ENCODE measurements at regions not wholly inside any gene's neighbourhood (a gene's known extent, or its start where the extent isn't known, plus 50 kb on each side); places are given as distances from the start of the nearest gene placed in this dataset.
"Not testable (repeated sequence)": the region's sequence is repeated elsewhere in the genome, so short reads cannot be mapped to it uniquely, and the experiment has no call there.

DNA sequence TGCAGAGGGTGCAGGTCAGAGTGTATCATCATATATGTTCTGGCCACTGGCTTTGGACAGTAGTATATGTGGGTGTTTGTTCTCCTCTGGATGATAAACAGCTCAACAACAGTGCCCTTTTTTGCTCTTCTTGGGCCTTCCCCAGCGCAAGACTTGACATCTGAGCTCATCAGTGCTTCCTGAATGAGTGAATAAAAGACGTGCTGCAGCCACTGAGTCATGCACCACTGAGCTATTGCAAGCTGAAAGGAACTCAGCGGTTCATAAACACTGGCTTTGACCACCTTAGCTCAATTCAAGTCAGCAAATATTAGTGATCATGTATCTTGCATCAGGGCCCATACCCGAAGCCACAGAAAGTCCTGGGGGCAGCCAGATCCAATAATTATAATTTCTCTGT is 105.3 kb upstream of the KCNG1 start:
- no peaks in the 10 kb centered on the region for H3K9me3 ChIP-seq (ENCODE audit: control insufficient read depth, low read length)
- H3K4me3 ChIP-seq (ENCODE audit: extremely low read depth, insufficient read depth, low read length, poor library complexity, severe bottlenecking), result no peak overlapping the region
- no peaks in the 10 kb centered on the region for H3K36me3 ChIP-seq (ENCODE audit: control insufficient read depth, insufficient read depth, low read length)
- H3K27ac ChIP-seq (ENCODE audit: low read depth, low read length, severe bottlenecking), result no peak overlapping the region
- H3K4me1 ChIP-seq (ENCODE audit: control insufficient read depth, insufficient read depth, low read length, poor library complexity, severe bottlenecking), result peaks cover 13% of the 10 kb centered on the region
- 67 to 70% methylated on average over 3 to 4 of the region's 4 CpGs for WGBS, 2 experiments (ENCODE audit: insufficient coverage in 2 of 2)

DNA sequence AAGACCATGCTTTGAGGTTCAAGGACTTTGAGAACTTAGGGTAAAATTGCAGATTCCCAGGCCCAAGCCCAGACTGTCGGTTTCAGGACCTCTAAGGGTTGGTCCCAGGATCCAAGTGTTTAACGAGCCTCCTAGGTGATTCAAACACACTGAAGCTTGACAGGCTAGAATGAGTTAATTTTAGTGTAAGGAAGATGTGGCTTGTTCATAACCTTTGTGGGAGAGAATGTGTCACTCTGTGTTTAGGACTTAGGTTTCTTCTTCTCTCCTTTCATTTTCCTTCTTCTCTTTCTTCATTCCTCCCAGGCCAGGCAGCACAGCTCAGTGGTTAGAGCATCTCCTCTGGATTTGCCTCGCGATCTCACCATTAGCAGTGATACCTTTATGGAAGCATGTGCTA is 104.8 kb upstream of the KCNG1 start:
- Histone ChIP-seq H3K4me1 (ENCODE audit: control insufficient read depth, insufficient read depth, low read length, poor library complexity, severe bottlenecking) (peaks cover 13% of the 10 kb centered on the region), H3K36me3 (ENCODE audit: control insufficient read depth, insufficient read depth, low read length) (no peaks in the 10 kb centered on the region), H3K4me3 (ENCODE audit: extremely low read depth, insufficient read depth, low read length, poor library complexity, severe bottlenecking) (no peak overlapping the region), H3K27ac (ENCODE audit: low read depth, low read length, severe bottlenecking) (no peak overlapping the region), H3K9me3 (ENCODE audit: control insufficient read depth, low read length) (no peaks in the 10 kb centered on the region)
- WGBS, 2 experiments (ENCODE audit: insufficient coverage in 2 of 2), result 96 to 100% methylated on average over 2 to 3 of the region's 4 CpGs

DNA sequence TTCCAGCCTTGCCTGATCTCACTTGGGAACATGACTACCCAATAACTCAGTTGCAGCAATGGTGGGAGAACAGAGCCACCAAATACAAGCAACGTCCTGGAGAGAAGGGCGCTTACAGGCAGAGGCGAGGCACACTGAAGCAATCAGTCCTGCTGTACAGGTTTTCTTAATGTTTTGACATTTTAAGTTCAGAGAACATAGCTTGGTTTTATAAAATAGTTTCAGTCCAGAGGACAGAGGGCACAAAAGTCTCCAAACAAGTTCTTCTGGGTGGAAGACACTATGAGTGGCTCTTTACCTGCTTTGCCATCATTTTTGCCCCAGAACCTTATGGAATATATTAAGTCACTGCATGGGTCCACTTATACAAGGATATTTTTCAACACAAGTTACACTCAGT is 103.4 kb upstream of the KCNG1 start:
- Histone ChIP-seq H3K9me3 (ENCODE audit: control insufficient read depth, low read length) (no peaks in the 10 kb centered on the region), H3K36me3 (ENCODE audit: control insufficient read depth, insufficient read depth, low read length) (no peaks in the 10 kb centered on the region), H3K27ac (ENCODE audit: low read depth, low read length, severe bottlenecking) (no peak overlapping the region), H3K4me1 (ENCODE audit: control insufficient read depth, insufficient read depth, low read length, poor library complexity, severe bottlenecking) (peaks cover 21% of the 10 kb centered on the region), H3K4me3 (ENCODE audit: extremely low read depth, insufficient read depth, low read length, poor library complexity, severe bottlenecking) (no peak overlapping the region)
- WGBS, 2 experiments (ENCODE audit: insufficient coverage in 2 of 2), result 92 to 95% methylated on average over 3 of the region's 3 CpGs

GRCh38 chr20:51125780-51126179 is 102.9 kb upstream of the KCNG1 start:
- Histone ChIP-seq H3K9me3 (ENCODE audit: control insufficient read depth, low read length) (no peaks in the 10 kb centered on the region), H3K4me3 (ENCODE audit: extremely low read depth, insufficient read depth, low read length, poor library complexity, severe bottlenecking) (no peak overlapping the region), H3K36me3 (ENCODE audit: control insufficient read depth, insufficient read depth, low read length) (no peaks in the 10 kb centered on the region), H3K4me1 (ENCODE audit: control insufficient read depth, insufficient read depth, low read length, poor library complexity, severe bottlenecking) (peaks cover 26% of the 10 kb centered on the region), H3K27ac (ENCODE audit: low read depth, low read length, severe bottlenecking) (no peak overlapping the region)
- 96 to 97% methylated on average over 4 of the region's 4 CpGs for WGBS, 2 experiments (ENCODE audit: insufficient coverage in 2 of 2)

DNA sequence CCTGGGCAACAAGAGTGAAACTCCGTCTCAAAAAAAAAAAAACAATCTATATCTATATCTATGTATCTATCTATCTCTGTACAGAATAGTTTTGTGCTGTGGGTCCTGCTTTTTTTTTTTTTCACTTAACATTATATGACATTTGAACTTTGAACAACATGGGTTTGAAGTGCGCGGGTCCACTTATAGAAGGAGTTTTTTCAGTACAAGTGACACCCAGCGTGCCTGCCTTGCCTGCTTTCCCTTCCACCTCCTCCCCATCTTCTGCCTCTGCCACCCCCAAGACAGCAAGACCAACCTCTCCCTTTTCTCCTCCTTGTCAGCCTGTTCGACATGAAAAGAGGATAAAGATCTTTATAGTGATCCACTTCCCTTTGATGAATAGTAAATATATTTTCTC is 102.2 kb upstream of the KCNG1 start:
- 100% methylated on average over 1 to 3 of the region's 5 CpGs for WGBS, 2 experiments (ENCODE audit: insufficient coverage in 2 of 2)
- Histone ChIP-seq H3K9me3 (ENCODE audit: control insufficient read depth, low read length) (no peaks in the 10 kb centered on the region), H3K4me1 (ENCODE audit: control insufficient read depth, insufficient read depth, low read length, poor library complexity, severe bottlenecking) (peaks cover 30% of the 10 kb centered on the region), H3K27ac (ENCODE audit: low read depth, low read length, severe bottlenecking) (no peak overlapping the region), H3K4me3 (ENCODE audit: extremely low read depth, insufficient read depth, low read length, poor library complexity, severe bottlenecking) (no peak overlapping the region), H3K36me3 (ENCODE audit: control insufficient read depth, insufficient read depth, low read length) (no peaks in the 10 kb centered on the region)

DNA sequence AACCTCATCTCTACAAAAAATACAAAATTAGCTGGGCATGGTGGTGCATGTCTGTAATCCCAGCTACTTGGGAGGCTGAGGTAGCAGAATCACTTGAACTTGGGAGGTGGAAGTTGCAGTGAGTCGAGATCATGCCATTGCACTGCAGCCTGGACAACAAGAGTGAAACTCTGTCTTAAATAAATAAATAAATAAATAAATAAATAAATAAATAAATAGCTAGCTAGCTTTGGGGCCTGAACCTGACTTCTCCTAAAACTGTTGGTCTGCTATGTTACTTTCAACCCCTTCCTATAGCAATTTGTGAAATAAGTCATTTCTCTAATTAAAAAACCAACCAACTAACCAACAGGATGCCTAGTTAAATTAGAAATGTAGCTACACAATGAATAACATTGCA is 101.0 kb upstream of the KCNG1 start:
- not testable (repeated sequence) for H3K27ac ChIP-seq (ENCODE audit: low read depth, low read length, severe bottlenecking); H3K36me3 ChIP-seq (ENCODE audit: control insufficient read depth, insufficient read depth, low read length); H3K4me3 ChIP-seq (ENCODE audit: extremely low read depth, insufficient read depth, low read length, poor library complexity, severe bottlenecking); H3K9me3 ChIP-seq (ENCODE audit: control insufficient read depth, low read length)
- H3K4me1 ChIP-seq (ENCODE audit: control insufficient read depth, insufficient read depth, low read length, poor library complexity, severe bottlenecking), result peaks cover 28% of the 10 kb centered on the region
- no CpG with 5 or more reads among the region's 1 CpG for WGBS, 2 experiments (ENCODE audit: insufficient coverage in 2 of 2)

DNA sequence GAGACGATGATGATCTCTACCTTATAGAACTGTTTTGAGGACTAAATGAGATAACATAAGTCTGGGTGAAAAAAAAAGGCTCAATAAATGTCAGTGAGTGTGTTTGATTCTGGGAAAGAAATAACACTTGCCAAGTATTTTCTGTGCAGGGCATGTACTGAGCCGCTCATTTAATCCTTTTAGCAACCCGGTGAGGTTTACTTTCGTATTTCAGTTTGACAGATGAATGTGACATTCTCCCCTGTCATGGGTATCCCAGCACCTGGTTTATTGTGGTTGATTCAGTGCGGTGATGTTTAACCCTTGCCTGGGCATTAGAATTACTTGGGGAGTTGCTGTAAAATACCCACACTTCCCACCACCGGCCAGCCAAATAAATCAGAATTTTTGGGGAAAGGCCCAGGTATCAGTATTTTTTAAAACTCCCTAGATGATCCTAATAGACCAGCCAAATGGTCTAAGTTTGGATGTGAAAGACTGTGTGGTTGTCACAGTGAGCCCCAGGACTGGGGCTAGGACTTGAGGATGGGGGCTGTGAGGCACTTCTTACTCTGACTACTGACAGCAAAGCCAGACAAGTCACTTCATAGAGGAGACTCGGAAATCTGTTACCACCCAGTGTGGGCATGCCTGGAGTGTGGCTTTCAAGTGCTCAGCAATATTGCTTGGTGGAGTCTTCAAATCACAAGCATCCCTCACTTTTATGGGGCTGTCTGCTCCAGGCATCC is 100.2 kb upstream of the KCNG1 start:
- Histone ChIP-seq H3K36me3 (ENCODE audit: control insufficient read depth, insufficient read depth, low read length) (no peaks in the 10 kb centered on the region), H3K9me3 (ENCODE audit: control insufficient read depth, low read length) (no peaks in the 10 kb centered on the region), H3K4me3 (ENCODE audit: extremely low read depth, insufficient read depth, low read length, poor library complexity, severe bottlenecking) (no peak overlapping the region), H3K27ac (ENCODE audit: low read depth, low read length, severe bottlenecking) (no peak overlapping the region), H3K4me1 (ENCODE audit: control insufficient read depth, insufficient read depth, low read length, poor library complexity, severe bottlenecking) (peaks cover 21% of the 10 kb centered on the region)
- WGBS, 2 experiments (ENCODE audit: insufficient coverage in 2 of 2), result 79 to 86% methylated on average over 4 of the region's 7 CpGs

GRCh38 chr20:51121901-51122412 is 99.0 kb upstream of the KCNG1 start:
- no peaks in the 10 kb centered on the region for H3K36me3 ChIP-seq (ENCODE audit: control insufficient read depth, insufficient read depth, low read length)
- no peak overlapping the region for H3K27ac ChIP-seq (ENCODE audit: low read depth, low read length, severe bottlenecking)
- no peaks in the 10 kb centered on the region for H3K9me3 ChIP-seq (ENCODE audit: control insufficient read depth, low read length)
- H3K4me3 ChIP-seq (ENCODE audit: extremely low read depth, insufficient read depth, low read length, poor library complexity, severe bottlenecking), result no peak overlapping the region
- 37 to 39% methylated on average over 2 of the region's 3 CpGs for WGBS, 2 experiments (ENCODE audit: insufficient coverage in 2 of 2)
- peaks cover 17% of the 10 kb centered on the region for H3K4me1 ChIP-seq (ENCODE audit: control insufficient read depth, insufficient read depth, low read length, poor library complexity, severe bottlenecking)

DNA sequence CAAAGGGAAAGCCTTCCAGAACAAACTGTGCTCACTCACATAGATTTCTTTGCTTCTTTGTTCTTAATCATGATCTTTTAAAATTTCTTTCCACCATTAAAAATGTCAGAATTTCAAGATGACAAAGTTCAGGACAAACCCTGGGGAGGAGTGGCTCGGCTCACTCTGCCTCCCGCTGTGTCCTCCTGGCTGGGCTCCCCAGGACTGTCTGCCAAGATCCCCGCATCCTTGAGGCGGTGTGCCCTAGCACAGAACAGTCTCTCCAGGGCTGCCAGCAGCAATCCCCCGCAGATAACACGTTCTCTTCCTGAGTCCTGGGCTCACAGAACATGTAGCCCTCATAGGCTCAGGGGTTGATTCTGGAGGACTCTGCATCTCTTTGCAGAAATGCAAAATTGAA is 98.4 kb upstream of the KCNG1 start:
- WGBS, 2 experiments (ENCODE audit: insufficient coverage in 2 of 2), result 44 to 45% methylated on average over 4 to 5 of the region's 6 CpGs
- no peak overlapping the region for H3K27ac ChIP-seq (ENCODE audit: low read depth, low read length, severe bottlenecking)
- H3K36me3 ChIP-seq (ENCODE audit: control insufficient read depth, insufficient read depth, low read length), result no peaks in the 10 kb centered on the region
- no peak overlapping the region for H3K4me3 ChIP-seq (ENCODE audit: extremely low read depth, insufficient read depth, low read length, poor library complexity, severe bottlenecking)
- no peaks in the 10 kb centered on the region for H3K9me3 ChIP-seq (ENCODE audit: control insufficient read depth, low read length)
- H3K4me1 ChIP-seq (ENCODE audit: control insufficient read depth, insufficient read depth, low read length, poor library complexity, severe bottlenecking), result peaks cover 17% of the 10 kb centered on the region

DNA sequence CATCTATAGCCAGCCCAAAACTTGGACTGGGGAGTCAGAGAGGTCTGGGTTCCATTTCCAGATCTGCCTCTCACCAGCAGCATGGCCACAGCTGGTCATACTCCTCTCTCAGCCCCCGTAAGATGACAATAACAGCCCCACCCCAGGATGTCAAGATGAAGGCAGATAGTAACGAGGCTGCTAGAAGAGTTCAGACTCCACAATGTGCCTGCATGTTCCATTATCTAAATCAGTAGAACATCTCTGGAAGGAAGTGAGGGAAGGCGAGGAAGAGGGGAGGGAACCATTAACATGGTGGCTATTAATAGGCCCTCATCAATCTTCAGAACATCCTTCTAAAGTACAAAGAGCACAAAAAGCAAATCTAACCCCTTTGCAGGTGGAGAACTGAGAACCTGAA is 98.0 kb upstream of the KCNG1 start:
- no peak overlapping the region for H3K27ac ChIP-seq (ENCODE audit: low read depth, low read length, severe bottlenecking)
- H3K36me3 ChIP-seq (ENCODE audit: control insufficient read depth, insufficient read depth, low read length), result no peaks in the 10 kb centered on the region
- H3K4me3 ChIP-seq (ENCODE audit: extremely low read depth, insufficient read depth, low read length, poor library complexity, severe bottlenecking), result no peak overlapping the region
- H3K9me3 ChIP-seq (ENCODE audit: control insufficient read depth, low read length), result no peaks in the 10 kb centered on the region
- H3K4me1 ChIP-seq (ENCODE audit: control insufficient read depth, insufficient read depth, low read length, poor library complexity, severe bottlenecking), result peaks cover 17% of the 10 kb centered on the region
- WGBS, 2 experiments (ENCODE audit: insufficient coverage in 2 of 2), result 25 to 40% methylated on average over 1 of the region's 3 CpGs

- no peaks in the 10 kb centered on the region for H3K9me3 ChIP-seq (ENCODE audit: control insufficient read depth, low read length)
- H3K36me3 ChIP-seq (ENCODE audit: control insufficient read depth, insufficient read depth, low read length), result no peaks in the 10 kb centered on the region
- H3K27ac ChIP-seq (ENCODE audit: low read depth, low read length, severe bottlenecking), result no peak overlapping the region
- peaks cover 17% of the 10 kb centered on the region for H3K4me1 ChIP-seq (ENCODE audit: control insufficient read depth, insufficient read depth, low read length, poor library complexity, severe bottlenecking)
- no peak overlapping the region for H3K4me3 ChIP-seq (ENCODE audit: extremely low read depth, insufficient read depth, low read length, poor library complexity, severe bottlenecking)
- 92 to 100% methylated on average over 2 of the region's 3 CpGs for WGBS, 2 experiments (ENCODE audit: insufficient coverage in 2 of 2)
Measured at GRCh38 chr20:51120438-51120837, 97.5 kb upstream of the KCNG1 start.
